A673 (cell line): ENCODE measurements at regions not wholly inside any gene's neighbourhood (a gene's known extent, or its start where the extent isn't known, plus 50 kb on each side); places are given as distances from the start of the nearest gene placed in this dataset.

Experiments
- BruUV-seq: library from RNA; stranded (reverse); fragments of 400-500 nt; replicated peaks from 2 replicates; lab custom pipeline; 2021; lab: Mats Ljungman, UMichigan
- CTCF ChIA-PET: fragments of 300-600 bp; sonication (Branson Sonifier 250); formaldehyde crosslinking; loops from one replicate; lab custom pipeline; 2022; ENCODE audit warnings: antibody characterized with exemption; lab: Charles Lee
- POLR2A ChIA-PET: fragments of 300-600 bp; sonication (Branson Sonifier 250); formaldehyde crosslinking; loops from one replicate; lab custom pipeline; 2022; ENCODE audit warnings: antibody characterized with exemption; ENCODE audit not compliant: low non-redundant PET; lab: Charles Lee
- DNase-seq: peaks from one replicate; pipeline ENCODE4 v3.0.0-alpha.2; 2015; ENCODE audit warnings: low spot score
- H3K27ac ChIP-seq: fragments of 200-600 bp; sonication (generic); 2 replicates; pipeline ENCODE4 v1.5.1; 2016; ENCODE audit warnings: mixed run types, low read depth, mild to moderate bottlenecking, mixed read lengths, antibody characterized with exemption, low read length; ENCODE audit not compliant: poor library complexity, severe bottlenecking
- H3K27me3 ChIP-seq: fragments of 200-600 bp; sonication (generic); replicated peaks from 2 replicates; pipeline ENCODE4 v1.6.1; 2017; ENCODE audit warnings: mixed run types, low read depth, mild to moderate bottlenecking, mixed read lengths, antibody characterized with exemption, low read length; ENCODE audit not compliant: insufficient read depth, poor library complexity
- H3K36me3 ChIP-seq: fragments of 200-600 bp; sonication (generic); 2 replicates; pipeline ENCODE4 v1.6.1; 2016; ENCODE audit warnings: mixed run types, mild to moderate bottlenecking, mixed read lengths, antibody characterized with exemption, low read length; ENCODE audit not compliant: insufficient read depth, poor library complexity, severe bottlenecking
- H3K4me1 ChIP-seq: fragments of 200-600 bp; sonication (generic); 2 replicates; pipeline ENCODE4 v1.6.1; 2017; ENCODE audit warnings: mixed run types, mild to moderate bottlenecking, mixed read lengths, antibody characterized with exemption, low read length; ENCODE audit not compliant: insufficient read depth, poor library complexity, severe bottlenecking
- H3K4me3 ChIP-seq: fragments of 200-600 bp; sonication (generic); 2 replicates; pipeline ENCODE4 v1.5.1; 2016; ENCODE audit warnings: low read depth, mixed run types, mild to moderate bottlenecking, mixed read lengths, low read length; ENCODE audit not compliant: poor library complexity, severe bottlenecking
- H3K9me3 ChIP-seq: fragments of 200-600 bp; sonication (generic); 2 replicates; pipeline ENCODE4 v1.6.1; 2016; ENCODE audit warnings: mixed run types, low read depth, mild to moderate bottlenecking, mixed read lengths, antibody characterized with exemption, low read length; ENCODE audit not compliant: poor library complexity, severe bottlenecking
- CTCF ChIP-seq: fragments of 300-800, 200-600 bp; sonication (generic); conservative IDR thresholded peaks from 2 replicates; pipeline ENCODE4 v1.5.1; 2017; ENCODE audit warnings: low read depth, mild to moderate bottlenecking, antibody characterized with exemption, low read length, moderate library complexity, mixed read lengths
- EZH2 ChIP-seq: fragments of 200-600 bp; sonication (generic); IDR thresholded peaks from 2 replicates; pipeline ENCODE4 v1.6.1; 2017; ENCODE audit warnings: borderline replicate concordance, low read depth, mild to moderate bottlenecking, mixed read lengths, antibody characterized with exemption, low read length; ENCODE audit not compliant: poor library complexity, severe bottlenecking
- intact Hi-C: fragments of 100-400 bp; cut with micrococcal nuclease; formaldehyde crosslinking; loops from one replicate; pipeline ENCODE4 v1.10.0; 2022; ENCODE audit not compliant: unreplicated experiment

- intact Hi-C loops: no loop called here
- no TSS peak for BruUV-seq
- peaks cover 12% of the 10 kb centered on the region for H3K4me1 ChIP-seq
- no peak overlapping the region for H3K27ac ChIP-seq
- no peaks in the 10 kb centered on the region for H3K36me3 ChIP-seq
- ChIA-PET CTCF (interaction anchor here (0.5 kb wide), 1 partner anchor 106 kb away, joined by 8 read pairs; no protein-coding TSS in a partner anchor), POLR2A (no interaction called here)
- no peaks in the 10 kb centered on the region for H3K27me3 ChIP-seq
- no peak for TF ChIP-seq EZH2
- TF ChIP-seq CTCF: no peak
- peak; percentile 22 for DNase-seq
- H3K9me3 ChIP-seq: no peaks in the 10 kb centered on the region
- H3K4me3 ChIP-seq: no peak overlapping the region
Measured at GRCh38 chr11:130533871-130534270, 85.4 kb downstream of the ADAMTS15 start.

- no peaks in the 10 kb centered on the region for H3K36me3 ChIP-seq
- POLR2A ChIA-PET: interaction anchor here (0.6 kb wide), 1 partner anchor 631 kb away, joined by 6 read pairs; no protein-coding TSS in a partner anchor
- TF ChIP-seq EZH2: no peak
- no peak for TF ChIP-seq CTCF
- H3K27ac ChIP-seq: no peak overlapping the region
- BruUV-seq: no TSS peak
- peaks cover 12% of the 10 kb centered on the region for H3K4me1 ChIP-seq
- no peaks in the 10 kb centered on the region for H3K27me3 ChIP-seq
- CTCF ChIA-PET: no interaction called here
- intact Hi-C loops: no loop called here
- no peaks in the 10 kb centered on the region for H3K9me3 ChIP-seq
- no peak overlapping the region for H3K4me3 ChIP-seq
- no peak for DNase-seq
Measured at GRCh38 chr11:130534551-130534950, 86.1 kb downstream of the ADAMTS15 start.

- H3K4me1 ChIP-seq: peaks cover 12% of the 10 kb centered on the region
- CTCF ChIA-PET: no interaction called here
- peaks cover 3% of the 10 kb centered on the region for H3K27me3 ChIP-seq
- BruUV-seq: no TSS peak
- no peaks in the 10 kb centered on the region for H3K9me3 ChIP-seq
- POLR2A ChIA-PET: no interaction called here
- no peak for DNase-seq
- intact Hi-C loops: no loop called here
- H3K36me3 ChIP-seq: no peaks in the 10 kb centered on the region
- H3K4me3 ChIP-seq: no peak overlapping the region
- no peak overlapping the region for H3K27ac ChIP-seq
- TF ChIP-seq CTCF: no peak
- no peak for TF ChIP-seq EZH2
Measured at GRCh38 chr11:130535520-130535919, 87.1 kb downstream of the ADAMTS15 start.
